Mammary epithelial cell (primary cell): ENCODE measurements at regions not wholly inside any gene's neighbourhood (a gene's known extent, or its start where the extent isn't known, plus 50 kb on each side); places are given as distances from the start of the nearest gene placed in this dataset.

Experiments
- EZH2 ChIP-seq: IDR thresholded peaks from 2 replicates; pipeline ENCODE4 v1.6.1; 2012; ENCODE audit warnings: low read length, inconsistent platforms, borderline replicate concordance
- TF ChIP-seq, protein P1 (sequence below), 2 donors: IDR thresholded peaks in 1 of 2; conservative IDR thresholded peaks in 1 of 2; 2 replicates each; pipeline ENCODE4 v1.5.1; 2011 to 2012; ENCODE audit warnings: inconsistent platforms in 2 of 2, low read length in 2 of 2, mild to moderate bottlenecking in 2 of 2, control low read depth in 1 of 2, low read depth in 1 of 2; ENCODE audit not compliant: insufficient read depth in 1 of 2; ENCODE audit errors: extremely low read depth in 1 of 2

DNA sequence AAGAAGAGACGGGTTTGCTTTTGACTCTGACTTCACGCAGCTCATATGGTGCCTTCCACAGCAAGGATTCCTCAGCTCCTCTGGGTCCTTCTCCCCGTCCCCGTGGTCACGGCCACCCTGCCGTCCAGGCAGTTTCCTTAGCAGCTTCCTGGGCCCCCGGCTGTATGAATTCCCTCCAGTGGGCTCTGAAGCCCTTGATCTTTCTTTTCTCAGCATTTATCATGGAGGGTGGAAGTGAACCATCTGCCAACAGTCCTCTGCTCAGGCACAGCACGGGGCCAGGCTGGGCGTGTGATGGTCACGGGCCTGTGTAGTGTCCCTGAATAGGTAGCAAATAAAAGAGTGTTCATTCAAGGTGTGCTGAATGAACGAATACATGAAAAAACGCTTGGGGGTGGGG, 782.4 kb downstream of the BRD1 start:
- TF ChIP-seq, protein P1, sequence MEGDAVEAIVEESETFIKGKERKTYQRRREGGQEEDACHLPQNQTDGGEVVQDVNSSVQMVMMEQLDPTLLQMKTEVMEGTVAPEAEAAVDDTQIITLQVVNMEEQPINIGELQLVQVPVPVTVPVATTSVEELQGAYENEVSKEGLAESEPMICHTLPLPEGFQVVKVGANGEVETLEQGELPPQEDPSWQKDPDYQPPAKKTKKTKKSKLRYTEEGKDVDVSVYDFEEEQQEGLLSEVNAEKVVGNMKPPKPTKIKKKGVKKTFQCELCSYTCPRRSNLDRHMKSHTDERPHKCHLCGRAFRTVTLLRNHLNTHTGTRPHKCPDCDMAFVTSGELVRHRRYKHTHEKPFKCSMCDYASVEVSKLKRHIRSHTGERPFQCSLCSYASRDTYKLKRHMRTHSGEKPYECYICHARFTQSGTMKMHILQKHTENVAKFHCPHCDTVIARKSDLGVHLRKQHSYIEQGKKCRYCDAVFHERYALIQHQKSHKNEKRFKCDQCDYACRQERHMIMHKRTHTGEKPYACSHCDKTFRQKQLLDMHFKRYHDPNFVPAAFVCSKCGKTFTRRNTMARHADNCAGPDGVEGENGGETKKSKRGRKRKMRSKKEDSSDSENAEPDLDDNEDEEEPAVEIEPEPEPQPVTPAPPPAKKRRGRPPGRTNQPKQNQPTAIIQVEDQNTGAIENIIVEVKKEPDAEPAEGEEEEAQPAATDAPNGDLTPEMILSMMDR (conservative IDR thresholded peaks at IDR 0.05 in 1 of 2, IDR thresholded peaks at IDR 0.05 in 1 of 2; ENCODE audit: extremely low read depth in 1 of 2, insufficient read depth in 1 of 2, low read depth in 1 of 2, low read length in 2 of 2), result no peak
- TF ChIP-seq EZH2, result no peak
